Head of caudate nucleus (tissue), 42 donors: ENCODE measurements at regions not wholly inside any gene's neighbourhood (a gene's known extent, or its start where the extent isn't known, plus 50 kb on each side); places are given as distances from the start of the nearest gene placed in this dataset.
"Not testable (repeated sequence)": the region's sequence is repeated elsewhere in the genome, so short reads cannot be mapped to it uniquely, and the experiment has no call there.

ENCODE experiments used
- DNase-seq, 42 donors: peaks; one replicate each; pipeline versions ENCODE4 v3.0.0 to v3.0.0-alpha.2; 2020 to 2021; ENCODE audit warnings: mixed read lengths in 7 of 42
- intact Hi-C: fragments of 100-400 bp; cut with DNase I; formaldehyde crosslinking; loops from one replicate; pipeline ENCODE4 v1.15.0; 2022

- no peak for DNase-seq
- intact Hi-C loops = no loop called here
Observed at GRCh38 chr5:163912046-163912445, 406.6 kb downstream of the MAT2B start.

- no peak for DNase-seq
- intact Hi-C loops = no loop called here
Observed at GRCh38 chr5:163913548-163913947, 408.1 kb downstream of the MAT2B start.

- intact Hi-C loops = no loop called here
- peak in 1 of 42 donors; percentile 11 for DNase-seq
Observed at GRCh38 chr5:163914910-163915309, 409.5 kb downstream of the MAT2B start.

GRCh38 chr5:163915481-163915961 is 410.1 kb downstream of the MAT2B start:
- peak in 2 of 42 donors; percentile 13 to 37 for DNase-seq
- intact Hi-C loops = no loop called here

GRCh38 chr5:163916376-163916775 is 411.0 kb downstream of the MAT2B start:
- intact Hi-C loops = no loop called here
- peak in 19 of 42 donors; percentile 6 to 43 (median 20) for DNase-seq

GRCh38 chr5:163916861-163917260 is 411.4 kb downstream of the MAT2B start:
- DNase-seq = no peak
- intact Hi-C loops = no loop called here

- intact Hi-C loops = no loop called here
- no peak for DNase-seq
Observed at GRCh38 chr5:163917747-163918146, 412.3 kb downstream of the MAT2B start.

- intact Hi-C loops, DNase-seq: not testable (repeated sequence)
Observed at GRCh38 chr5:163934990-163935389, 429.6 kb downstream of the MAT2B start.

GRCh38 chr5:163938595-163938994 is 433.2 kb downstream of the MAT2B start:
- intact Hi-C loops = no loop called here
- no peak for DNase-seq

GRCh38 chr5:163941079-163941478 is 435.7 kb downstream of the MAT2B start:
- no peak for DNase-seq
- intact Hi-C loops = no loop called here

- DNase-seq = no peak
- intact Hi-C loops = no loop called here
Observed at GRCh38 chr5:163943546-163943945, 438.1 kb downstream of the MAT2B start.

GRCh38 chr5:163944738-163945137 is 439.3 kb downstream of the MAT2B start:
- no peak for DNase-seq
- intact Hi-C loops = no loop called here

- intact Hi-C loops = no loop called here
- no peak for DNase-seq
Observed at GRCh38 chr5:163947848-163948666, 442.6 kb downstream of the MAT2B start.

GRCh38 chr5:163950248-163950647 is 444.8 kb downstream of the MAT2B start:
- DNase-seq = no peak
- intact Hi-C loops = no loop called here

- no peak for DNase-seq
- intact Hi-C loops = no loop called here
Observed at GRCh38 chr5:163951069-163951468, 445.6 kb downstream of the MAT2B start.

- intact Hi-C loops = no loop called here
- DNase-seq = no peak
Observed at GRCh38 chr5:163953901-163954300, 448.5 kb downstream of the MAT2B start.

GRCh38 chr5:163961230-163961629 is 455.8 kb downstream of the MAT2B start:
- DNase-seq, intact Hi-C loops: not testable (repeated sequence)

GRCh38 chr5:163963881-163964280 is 458.5 kb downstream of the MAT2B start:
- intact Hi-C loops = no loop called here
- no peak for DNase-seq

- no peak for DNase-seq
- intact Hi-C loops = no loop called here
Observed at GRCh38 chr5:163964671-163965070, 459.3 kb downstream of the MAT2B start.

- no peak for DNase-seq
- intact Hi-C loops = no loop called here
Observed at GRCh38 chr5:163967268-163967667, 461.8 kb downstream of the MAT2B start.

- no peak for DNase-seq
- intact Hi-C loops = no loop called here
Observed at GRCh38 chr5:163968651-163969050, 463.2 kb downstream of the MAT2B start.
